ENCODE measurements at regions not wholly inside any gene's neighbourhood (a gene's known extent, or its start where the extent isn't known, plus 50 kb on each side); places are given as distances from the start of the nearest gene placed in this dataset.
"Not testable (repeated sequence)": the region's sequence is repeated elsewhere in the genome, so short reads cannot be mapped to it uniquely, and the experiment has no call there.

DNA sequence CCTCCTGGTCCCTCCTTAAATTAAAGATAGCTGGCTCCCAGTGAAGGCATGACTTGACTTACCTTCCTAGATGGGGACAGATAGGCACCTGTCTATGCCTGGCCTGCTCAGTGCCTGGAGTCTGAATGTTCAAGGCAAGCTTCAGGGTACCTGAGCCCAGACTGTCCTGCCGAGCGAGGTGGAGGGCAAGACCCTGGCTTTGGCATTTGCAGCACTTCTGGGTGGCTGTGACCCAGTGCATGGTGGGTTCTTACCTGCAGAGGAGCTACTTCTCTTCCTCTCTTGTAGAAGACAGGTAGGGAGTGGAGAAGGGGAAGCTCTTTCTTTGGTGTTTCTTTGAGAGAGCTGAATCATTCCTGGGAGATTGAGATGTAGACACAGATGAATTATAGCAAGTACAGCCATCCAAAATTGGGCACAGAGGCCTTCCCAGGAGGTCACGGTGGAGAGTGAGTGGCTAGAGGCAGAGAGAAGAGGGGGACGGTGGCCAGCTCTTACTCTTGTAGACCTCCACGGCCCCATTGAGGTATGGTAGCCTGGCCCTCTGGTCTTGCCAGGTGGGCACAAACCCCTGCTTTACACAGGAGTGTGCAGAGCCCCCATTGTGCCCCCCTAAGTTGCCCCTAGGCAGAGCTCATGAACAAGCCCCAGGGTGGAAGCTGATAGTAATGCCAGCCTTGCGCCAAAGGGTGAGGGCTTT, 402.5 kb upstream of the TPM1 start:
- intact Hi-C loops (cut with DNase I), result no loop called here
- no peak for DNase-seq (ENCODE audit: low spot score)

DNA sequence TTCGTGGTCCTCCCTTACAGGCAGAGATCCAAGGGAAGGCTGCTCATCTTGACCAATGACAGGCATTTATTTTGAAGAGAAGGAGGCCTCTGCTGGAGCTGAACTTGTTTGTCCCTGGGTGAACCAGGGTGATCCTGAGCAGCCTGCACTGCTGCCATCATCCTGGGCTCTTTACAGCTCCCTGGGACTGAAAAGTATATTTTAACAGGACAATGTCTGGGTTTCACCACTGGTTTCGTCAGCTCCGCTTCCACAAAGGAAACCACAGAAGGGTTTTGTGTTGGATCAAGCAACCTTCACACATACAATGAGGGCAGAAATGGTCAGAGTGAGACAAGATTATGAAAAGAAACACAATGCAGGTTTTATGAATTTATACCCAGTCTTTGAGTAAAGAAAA, 400.7 kb upstream of the TPM1 start:
- intact Hi-C loops (cut with DNase I), result no loop called here
- no peak for DNase-seq (ENCODE audit: low spot score)

DNA sequence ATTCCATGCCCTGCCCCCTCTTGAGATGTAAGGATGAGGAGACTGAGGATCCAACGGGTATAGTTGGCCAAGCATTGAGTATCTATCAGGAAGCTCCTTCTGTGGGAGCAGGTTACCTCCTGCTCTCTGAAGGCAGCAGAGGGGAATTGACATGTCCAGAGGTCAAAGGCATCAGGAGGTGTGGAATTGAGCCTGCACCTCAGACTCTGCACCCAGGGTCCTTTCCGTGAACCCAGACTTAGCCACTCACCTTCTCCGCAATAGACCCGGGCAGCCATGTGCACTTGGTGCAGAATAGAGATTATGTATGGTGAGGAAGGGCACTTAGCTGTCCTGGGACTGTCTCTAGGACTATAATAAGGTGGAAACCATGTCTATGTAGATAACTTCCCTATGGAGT, 399.0 kb upstream of the TPM1 start:
- no peak for DNase-seq (ENCODE audit: low spot score)
- intact Hi-C loops (cut with DNase I), result no loop called here

- DNase-seq (ENCODE audit: low spot score), result no peak
- intact Hi-C loops (cut with DNase I), result no loop called here
Observed at GRCh38 chr15:62644216-62644888, 398.2 kb upstream of the TPM1 start.

GRCh38 chr15:62644889-62645742, 397.4 kb upstream of the TPM1 start:
- intact Hi-C loops (cut with DNase I), result no loop called here
- DNase-seq (ENCODE audit: low spot score), result no peak

- DNase-seq (ENCODE audit: low spot score), result no peak
- intact Hi-C loops (cut with DNase I), result no loop called here
Observed at GRCh38 chr15:62647202-62647842, 395.2 kb upstream of the TPM1 start.

DNA sequence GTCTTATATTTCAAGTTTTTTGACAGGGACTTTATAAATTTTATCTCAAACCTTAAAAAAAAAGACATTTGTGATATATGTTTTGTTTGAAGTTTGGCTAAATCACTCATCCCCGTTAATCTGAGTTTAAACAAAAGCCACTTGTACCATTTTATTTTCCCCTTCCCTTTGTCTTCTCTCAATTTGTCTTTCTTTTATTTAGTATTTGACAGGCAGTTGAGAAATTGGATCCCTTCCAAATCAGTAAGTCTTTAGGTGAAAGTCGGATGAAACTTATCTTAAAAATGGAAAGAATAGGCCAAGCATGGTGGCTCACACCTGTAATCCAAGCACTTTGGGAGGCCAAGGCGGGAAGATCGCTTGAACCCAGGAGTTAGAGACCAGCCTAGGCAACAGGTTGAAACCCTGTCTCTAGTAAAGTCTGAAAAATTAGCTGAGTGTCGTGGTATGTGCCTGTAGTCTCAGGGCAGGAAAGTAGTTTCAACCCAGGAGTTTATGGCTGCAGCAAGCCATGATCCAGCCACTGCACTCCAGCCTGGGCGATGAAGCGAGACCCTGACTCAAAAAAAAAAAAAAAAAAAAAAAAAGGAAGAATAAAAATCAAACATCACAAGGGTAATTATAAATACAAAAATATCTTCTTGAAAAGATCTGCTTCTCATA, 394.6 kb upstream of the TPM1 start:
- intact Hi-C loops (cut with DNase I), result no loop called here
- DNase-seq (ENCODE audit: low spot score), result no peak

DNA sequence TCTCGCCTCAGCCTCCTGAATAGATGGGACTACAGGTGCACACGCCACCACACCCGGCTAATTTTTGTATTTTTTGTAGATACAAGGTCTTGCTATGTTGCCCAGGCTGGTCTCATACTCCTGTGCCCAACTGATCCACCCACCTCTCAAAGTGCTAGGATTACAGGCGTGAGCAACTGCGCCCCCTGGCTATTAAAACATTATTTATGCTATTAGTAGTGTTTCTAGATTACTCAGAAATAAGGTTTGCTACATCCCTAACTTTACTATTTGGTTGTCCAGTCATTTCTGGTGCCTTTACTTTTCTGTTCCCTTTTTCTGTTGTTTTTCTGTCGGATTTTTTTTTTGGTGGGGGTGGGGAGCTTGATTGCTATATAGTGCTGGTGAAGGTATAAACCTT, 393.6 kb upstream of the TPM1 start:
- intact Hi-C loops (cut with DNase I), result loop anchor here (1.0 kb wide), 1 partner anchor 258 kb away; no protein-coding TSS in a partner anchor
- DNase-seq (ENCODE audit: low spot score), result no peak

GRCh38 chr15:62649793-62650420, 392.6 kb upstream of the TPM1 start:
- no peak for DNase-seq (ENCODE audit: low spot score)
- intact Hi-C loops (cut with DNase I), result loop anchor here (1.0 to 2.0 kb wide), 2 partner anchors 57 to 259 kb away; no protein-coding TSS in a partner anchor

DNA sequence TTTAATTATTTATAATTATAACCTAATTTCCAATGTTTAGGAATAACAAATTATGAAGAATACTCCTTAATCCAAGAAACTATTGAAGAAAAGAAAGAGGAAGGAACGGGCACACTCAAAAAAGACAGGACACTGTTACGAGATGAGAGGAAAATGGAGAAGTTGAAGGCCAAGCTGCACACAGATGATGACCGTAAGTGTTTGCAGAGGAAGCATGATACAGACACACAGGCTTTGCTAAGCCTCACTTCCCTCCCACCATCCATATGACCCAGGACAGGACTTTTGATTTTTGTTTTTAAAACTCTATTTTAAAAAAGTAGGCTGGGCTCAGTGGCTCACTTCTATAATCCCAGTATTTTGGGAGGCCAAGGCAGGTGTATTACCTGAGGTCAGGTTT, 389.4 kb upstream of the TPM1 start:
- intact Hi-C loops (cut with DNase I), result no loop called here
- DNase-seq (ENCODE audit: low spot score), result no peak

GRCh38 chr15:62656071-62656470, 386.5 kb upstream of the TPM1 start:
- intact Hi-C loops (cut with DNase I), result no loop called here
- no peak for DNase-seq (ENCODE audit: low spot score)

- intact Hi-C loops (cut with DNase I); DNase-seq (ENCODE audit: low spot score): not testable (repeated sequence)
Observed at GRCh38 chr15:62657501-62657900, 385.0 kb upstream of the TPM1 start.

DNA sequence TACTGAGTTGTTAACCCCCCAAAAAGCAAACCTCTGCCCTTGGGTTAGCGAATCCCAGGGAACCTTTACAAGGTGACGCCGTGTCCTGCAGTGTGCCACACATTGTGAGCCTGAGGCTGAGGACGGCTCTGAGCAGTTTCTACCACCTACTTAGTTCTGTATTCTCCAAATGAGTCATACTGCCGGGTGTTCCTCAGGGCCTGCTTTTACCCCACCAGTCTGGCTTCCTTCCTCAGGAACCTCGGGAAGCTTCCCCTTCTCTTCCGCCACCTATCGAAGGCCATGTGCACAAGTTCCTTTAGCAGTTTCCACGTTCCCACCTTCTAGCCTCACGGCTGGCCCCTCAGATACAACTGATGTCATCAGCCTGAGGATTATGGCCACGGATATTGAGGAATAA, 384.0 kb upstream of the TPM1 start:
- no peak for DNase-seq (ENCODE audit: low spot score)
- intact Hi-C loops (cut with DNase I), result no loop called here

- intact Hi-C loops (cut with DNase I), result no loop called here
- no peak for DNase-seq (ENCODE audit: low spot score)
Observed at GRCh38 chr15:62663547-62663946, 379.0 kb upstream of the TPM1 start.

GRCh38 chr15:62665449-62665848, 377.1 kb upstream of the TPM1 start:
- DNase-seq (ENCODE audit: low spot score), result no peak
- intact Hi-C loops (cut with DNase I), result no loop called here

DNA sequence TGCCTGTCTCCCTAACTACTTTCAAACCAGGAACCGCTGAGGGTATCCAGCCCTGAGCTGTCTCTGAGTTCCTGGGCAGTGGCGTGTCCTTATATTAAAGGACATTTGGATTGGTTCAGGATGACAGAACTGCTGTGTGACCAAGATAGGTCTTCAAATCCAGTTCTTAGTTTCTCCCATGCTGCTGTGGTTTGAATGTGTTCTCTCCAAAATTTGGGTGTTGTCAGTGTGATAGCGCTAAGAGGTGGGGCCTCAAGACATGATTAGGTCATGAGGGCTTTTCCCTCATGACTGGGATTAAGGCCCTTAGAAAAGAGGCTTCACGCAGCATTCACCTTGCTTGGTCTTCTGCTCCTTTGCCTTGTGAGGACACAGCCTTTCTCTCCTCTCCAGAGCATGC, 376.5 kb upstream of the TPM1 start:
- intact Hi-C loops (cut with DNase I), result no loop called here
- no peak for DNase-seq (ENCODE audit: low spot score)

- intact Hi-C loops (cut with DNase I), result no loop called here
- no peak for DNase-seq (ENCODE audit: low spot score)
Observed at GRCh38 chr15:62672268-62672667, 370.3 kb upstream of the TPM1 start.

DNA sequence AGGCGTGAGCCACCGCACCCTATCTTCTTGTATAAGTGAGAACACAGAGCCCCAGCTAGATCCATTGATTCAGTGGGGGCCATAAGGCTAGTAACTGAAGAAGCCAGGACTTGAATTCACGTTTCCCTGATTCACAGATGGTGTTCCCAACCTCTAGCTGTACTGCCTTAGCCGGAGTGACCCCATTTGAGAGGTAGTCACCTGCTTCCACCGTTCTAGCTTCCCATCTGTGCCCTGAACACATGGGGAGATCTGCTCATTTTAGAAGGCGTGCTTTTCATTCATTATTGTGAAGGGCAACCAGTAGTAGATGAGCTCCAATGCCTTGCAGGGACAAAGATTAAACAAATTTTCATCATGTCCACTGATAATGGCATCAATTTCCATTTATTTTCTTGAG, 365.7 kb upstream of the TPM1 start:
- DNase-seq (ENCODE audit: low spot score), result no peak
- intact Hi-C loops (cut with DNase I), result no loop called here
